KMS-11 (cell line): ENCODE measurements at regions not wholly inside any gene's neighbourhood (a gene's known extent, or its start where the extent isn't known, plus 50 kb on each side); places are given as distances from the start of the nearest gene placed in this dataset.

ENCODE experiments used
- H2AFZ ChIP-seq: fragments of 200-600 bp; sonication (generic); 2 replicates; pipeline ENCODE4 v1.6.1; 2016; ENCODE audit warnings: antibody characterized with exemption, mixed run types, low read depth
- H3K27ac ChIP-seq: fragments of 200-600 bp; sonication (generic); 2 replicates; pipeline ENCODE4 v1.6.1; 2016; ENCODE audit warnings: mild to moderate bottlenecking, mixed run types
- H3K27me3 ChIP-seq: fragments of 200-600 bp; sonication (generic); 2 replicates; pipeline ENCODE4 v1.6.1; 2017; ENCODE audit warnings: mild to moderate bottlenecking, low read depth, mixed run types, moderate library complexity; ENCODE audit not compliant: insufficient read depth
- H3K36me3 ChIP-seq: fragments of 200-600 bp; sonication (generic); 2 replicates; pipeline ENCODE4 v1.6.1; 2017; ENCODE audit warnings: mild to moderate bottlenecking, mixed run types; ENCODE audit not compliant: insufficient read depth
- H3K4me1 ChIP-seq: fragments of 200-600 bp; sonication (generic); 2 replicates; pipeline ENCODE4 v1.6.1; 2016; ENCODE audit warnings: mild to moderate bottlenecking, low read depth, mixed run types; ENCODE audit not compliant: poor library complexity, severe bottlenecking
- H3K4me2 ChIP-seq: fragments of 200-600 bp; sonication (generic); 2 replicates; pipeline ENCODE4 v1.7.0; 2016; ENCODE audit warnings: mild to moderate bottlenecking, mixed run types
- H3K4me3 ChIP-seq: fragments of 200-600 bp; sonication (generic); IDR thresholded peaks from 2 replicates; pipeline ENCODE4 v1.6.1; 2017; ENCODE audit warnings: low read depth, low read length, mixed read lengths; ENCODE audit not compliant: insufficient read depth
- H3K79me2 ChIP-seq: fragments of 200-600 bp; sonication (generic); 2 replicates; pipeline ENCODE4 v1.6.1; 2016; ENCODE audit warnings: low read depth, mixed run types; ENCODE audit not compliant: insufficient read depth
- H3K9ac ChIP-seq: fragments of 200-600 bp; sonication (generic); 2 replicates; pipeline ENCODE4 v1.6.1; 2016; ENCODE audit warnings: mild to moderate bottlenecking, mixed run types
- H4K20me1 ChIP-seq: fragments of 200-600 bp; sonication (generic); 2 replicates; pipeline ENCODE4 v1.6.1; 2016; ENCODE audit warnings: mild to moderate bottlenecking, mixed run types; ENCODE audit not compliant: insufficient read depth
- CTCF ChIP-seq: fragments of 200-600 bp; sonication (generic); conservative IDR thresholded peaks from 2 replicates; pipeline ENCODE4 v1.6.1; 2017; ENCODE audit warnings: low read depth, mild to moderate bottlenecking, antibody characterized with exemption, low read length, moderate library complexity, mixed read lengths

- Histone ChIP-seq H4K20me1 (no peaks in the 10 kb centered on the region), H3K4me3 (no peak overlapping the region), H3K4me2 (no peak overlapping the region), H2AFZ (no peak overlapping the region), H3K27ac (no peak overlapping the region), H3K4me1 (peaks cover 13% of the 10 kb centered on the region), H3K79me2 (no peaks in the 10 kb centered on the region), H3K27me3 (0 out of 2 replicates have a peak, but pooled peaks cover 6% of the 10 kb centered on the region), H3K9ac (no peak overlapping the region), H3K36me3 (no peaks in the 10 kb centered on the region)
- TF ChIP-seq CTCF, result no peak
These were observed 51.4 kb upstream of the NECTIN1 start for GRCh38 chr11:119780222-119780953.

GRCh38 chr11:119779195-119780071 is 50.4 kb upstream of the NECTIN1 start:
- Histone ChIP-seq H3K4me1 (peaks cover 12% of the 10 kb centered on the region), H3K79me2 (no peaks in the 10 kb centered on the region), H3K4me2 (no peak overlapping the region), H3K27me3 (0 out of 2 replicates have a peak, but pooled peaks cover 6% of the 10 kb centered on the region), H3K9ac (no peak overlapping the region), H3K27ac (no peak overlapping the region), H2AFZ (no peak overlapping the region), H3K4me3 (no peak overlapping the region), H3K36me3 (no peaks in the 10 kb centered on the region), H4K20me1 (no peaks in the 10 kb centered on the region)
- TF ChIP-seq CTCF, result no peak
